Sigmoid colon (tissue), 6 donors: ENCODE measurements at regions not wholly inside any gene's neighbourhood (a gene's known extent, or its start where the extent isn't known, plus 50 kb on each side); places are given as distances from the start of the nearest gene placed in this dataset.
"Not testable (repeated sequence)": the region's sequence is repeated elsewhere in the genome, so short reads cannot be mapped to it uniquely, and the experiment has no call there.

Source experiments
- DNase-seq: peaks from one replicate; pipeline ENCODE4 v3.0.0-alpha.2; 2019
- H3K27ac ChIP-seq, 4 donors: fragments of 200-600 bp; sonication (generic); one replicate each; pipeline ENCODE4 v1.5.1; 2016 to 2019; ENCODE audit warnings: mild to moderate bottlenecking in 1 of 4
- H3K27me3 ChIP-seq, 3 donors: fragments of 200-600 bp; sonication (generic); one replicate each; pipeline ENCODE4 v1.5.1; 2019; ENCODE audit warnings: mild to moderate bottlenecking in 1 of 3
- H3K36me3 ChIP-seq, 4 donors: fragments of 200-600 bp; sonication (generic); one replicate each; pipeline ENCODE4 v1.5.1; 2016 to 2019
- H3K4me1 ChIP-seq, 4 donors: fragments of 200-600 bp; sonication (generic); one replicate each; pipeline ENCODE4 v1.5.1; 2017 to 2019
- H3K4me3 ChIP-seq, 4 donors: fragments of 200-600 bp; sonication (generic); one replicate each; pipeline ENCODE4 v1.5.1; 2017 to 2019; ENCODE audit warnings: mild to moderate bottlenecking in 2 of 4, moderate library complexity in 1 of 4
- H3K9me3 ChIP-seq, 4 donors: fragments of 200-600 bp in 3 of 4; sonication (generic) in 3 of 4; one replicate each; pipeline versions ENCODE4 v1.5.1 to v1.6.1; 2013 to 2019
- EP300 ChIP-seq, 4 donors: sonication (generic); formaldehyde crosslinking; IDR thresholded peaks; one replicate each; pipeline ENCODE4 v1.6.1; 2017; ENCODE audit warnings: antibody characterized with exemption in 4 of 4
- POLR2A ChIP-seq, 2 donors: fragments of 450-650 bp; IDR thresholded peaks; one replicate each; pipeline ENCODE4 v1.6.1; 2016; ENCODE audit warnings: antibody characterized with exemption in 2 of 2, mild to moderate bottlenecking in 2 of 2, moderate library complexity in 2 of 2
- POLR2AphosphoS5 ChIP-seq, 4 donors: sonication (generic); formaldehyde crosslinking; IDR thresholded peaks; one replicate each; pipeline ENCODE4 v1.6.1; 2017; ENCODE audit warnings: antibody characterized with exemption in 4 of 4
- WGBS, 2 donors: extraction: QIAGEN DNeasy Blood & Tissue Kit; methylation state at CpG; one replicate each; pipeline ENCODE4 v1.1.7; 2013; 5-methylcytosine and 5-hydroxymethylcytosine counted together
- intact Hi-C: fragments of 100-400 bp; cut with DNase I; formaldehyde crosslinking; loops from one replicate; pipeline ENCODE4 v1.15.1; 2023
- TF ChIP-seq, protein P1 (sequence below), 4 experiments: fragments of 450-650 bp in 3 of 4; fragments of 200-600 bp in 1 of 4; IDR thresholded peaks; one replicate each; pipeline ENCODE4 v1.5.1; 2016 to 2019; ENCODE audit warnings: antibody characterized with exemption in 4 of 4, mild to moderate bottlenecking in 3 of 4, moderate library complexity in 2 of 4
- donor health status: healthy with polysubstance abuse.
- donor health status: healthy.

- no peak for TF ChIP-seq EP300 (IDR thresholded peaks at IDR 0.05)
- TF ChIP-seq, protein P1, sequence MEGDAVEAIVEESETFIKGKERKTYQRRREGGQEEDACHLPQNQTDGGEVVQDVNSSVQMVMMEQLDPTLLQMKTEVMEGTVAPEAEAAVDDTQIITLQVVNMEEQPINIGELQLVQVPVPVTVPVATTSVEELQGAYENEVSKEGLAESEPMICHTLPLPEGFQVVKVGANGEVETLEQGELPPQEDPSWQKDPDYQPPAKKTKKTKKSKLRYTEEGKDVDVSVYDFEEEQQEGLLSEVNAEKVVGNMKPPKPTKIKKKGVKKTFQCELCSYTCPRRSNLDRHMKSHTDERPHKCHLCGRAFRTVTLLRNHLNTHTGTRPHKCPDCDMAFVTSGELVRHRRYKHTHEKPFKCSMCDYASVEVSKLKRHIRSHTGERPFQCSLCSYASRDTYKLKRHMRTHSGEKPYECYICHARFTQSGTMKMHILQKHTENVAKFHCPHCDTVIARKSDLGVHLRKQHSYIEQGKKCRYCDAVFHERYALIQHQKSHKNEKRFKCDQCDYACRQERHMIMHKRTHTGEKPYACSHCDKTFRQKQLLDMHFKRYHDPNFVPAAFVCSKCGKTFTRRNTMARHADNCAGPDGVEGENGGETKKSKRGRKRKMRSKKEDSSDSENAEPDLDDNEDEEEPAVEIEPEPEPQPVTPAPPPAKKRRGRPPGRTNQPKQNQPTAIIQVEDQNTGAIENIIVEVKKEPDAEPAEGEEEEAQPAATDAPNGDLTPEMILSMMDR (IDR thresholded peaks at IDR 0.05) = no peak
- no peak for TF ChIP-seq POLR2AphosphoS5 (IDR thresholded peaks at IDR 0.05)
- no peak for TF ChIP-seq POLR2A (IDR thresholded peaks at IDR 0.05)
- no peaks in the 10 kb centered on the region for H3K4me1 ChIP-seq
- no peak overlapping the region for H3K27ac ChIP-seq
- no peak for DNase-seq
- H3K4me3 ChIP-seq = no peak overlapping the region
- no peaks in the 10 kb centered on the region for H3K27me3 ChIP-seq
- no peaks in the 10 kb centered on the region for H3K36me3 ChIP-seq
- H3K9me3 ChIP-seq = peaks cover 0 to 5% (median 2%) of the 10 kb centered on the region in 4 donors
- intact Hi-C loops = no loop called here
- WGBS, 2 donors = 51 to 69% methylated on average over 2 of the region's 2 CpGs
These were observed 242.1 kb upstream of the GJE1 start for GRCh38 chr6:141890661-141891060.

- TF ChIP-seq POLR2AphosphoS5 (IDR thresholded peaks at IDR 0.05) (no peak), EP300 (IDR thresholded peaks at IDR 0.05) (no peak), POLR2A (IDR thresholded peaks at IDR 0.05) (no peak)
- TF ChIP-seq, protein P1 (IDR thresholded peaks at IDR 0.05) = no peak
- H3K27me3 ChIP-seq = no peaks in the 10 kb centered on the region
- no peaks in the 10 kb centered on the region for H3K4me1 ChIP-seq
- no peak overlapping the region for H3K4me3 ChIP-seq
- intact Hi-C loops = no loop called here
- 90 to 94% methylated on average over 2 of the region's 2 CpGs for WGBS, 2 donors
- H3K36me3 ChIP-seq = no peaks in the 10 kb centered on the region
- peaks cover 0 to 12% (median 2%) of the 10 kb centered on the region in 4 donors for H3K9me3 ChIP-seq
- H3K27ac ChIP-seq = no peak overlapping the region
- no peak for DNase-seq
These were observed 247.9 kb upstream of the GJE1 start for GRCh38 chr6:141884850-141885249.

DNA sequence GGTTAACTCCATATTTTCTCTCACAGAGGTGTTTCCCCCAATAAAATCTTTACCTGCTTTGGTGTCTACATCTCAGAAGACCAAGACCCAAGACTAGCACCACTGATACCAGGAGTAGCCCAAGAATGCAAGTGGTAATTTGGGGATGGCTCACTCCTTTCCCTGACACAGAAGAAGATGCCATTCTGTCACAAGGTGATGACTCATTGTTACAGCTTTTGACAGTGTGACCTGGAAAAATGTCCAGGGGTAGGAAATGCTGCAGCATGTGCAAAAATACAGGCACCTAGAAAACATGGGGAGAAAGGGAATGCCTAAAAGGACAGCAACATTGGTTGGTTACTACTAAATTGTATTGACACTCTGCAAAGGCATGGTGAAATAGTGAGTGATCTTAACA is 254.0 kb upstream of the GJE1 start:
- Histone ChIP-seq H3K27me3 (no peaks in the 10 kb centered on the region), H3K36me3 (no peaks in the 10 kb centered on the region), H3K4me1 (no peaks in the 10 kb centered on the region), H3K4me3 (no peak overlapping the region), H3K27ac (no peak overlapping the region), H3K9me3 (peaks cover 0 to 7% (median 0%) of the 10 kb centered on the region in 4 donors)
- intact Hi-C loops = no loop called here
- TF ChIP-seq POLR2AphosphoS5 (IDR thresholded peaks at IDR 0.05) (no peak), POLR2A (IDR thresholded peaks at IDR 0.05) (no peak)
- no peak for DNase-seq

DNA sequence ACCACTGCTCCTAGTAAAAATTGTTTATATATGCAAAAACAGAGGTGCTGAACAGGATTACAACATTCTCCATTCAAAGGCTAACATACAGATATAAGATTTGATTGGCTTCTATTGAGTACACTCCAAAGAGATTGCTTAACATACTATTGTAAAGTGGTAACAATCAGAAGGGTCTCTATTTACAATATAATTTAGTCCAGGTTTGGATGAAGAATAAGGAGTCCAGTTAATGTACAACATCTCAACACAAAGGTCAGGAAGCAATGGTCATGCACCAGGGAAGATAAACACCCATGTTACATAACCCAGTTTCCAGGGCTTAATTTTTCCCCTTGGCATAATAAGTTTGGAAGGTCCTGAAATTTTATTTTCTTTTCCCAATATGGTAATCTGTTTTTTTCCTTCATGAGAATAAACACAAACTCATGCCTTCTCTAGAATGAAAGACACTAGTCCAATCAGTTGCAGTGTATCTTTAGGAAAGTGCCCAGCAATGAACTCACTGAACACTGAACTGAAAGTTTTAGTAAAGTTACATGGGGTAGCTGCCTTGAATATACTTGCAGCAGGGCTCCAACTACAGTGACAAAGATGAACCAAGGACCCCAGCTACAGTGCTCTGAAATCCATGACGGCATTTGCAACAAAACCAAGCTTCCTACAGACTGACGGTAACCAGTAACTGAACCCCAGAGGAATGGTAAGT is 255.3 kb upstream of the GJE1 start:
- H3K9me3 ChIP-seq = peaks cover 0 to under 1% (median 0%) of the 10 kb centered on the region in 4 donors
- H3K4me1 ChIP-seq = no peaks in the 10 kb centered on the region
- TF ChIP-seq, protein P1 (IDR thresholded peaks at IDR 0.05) = no peak
- TF ChIP-seq POLR2A (IDR thresholded peaks at IDR 0.05) = no peak
- no peak for TF ChIP-seq POLR2AphosphoS5 (IDR thresholded peaks at IDR 0.05)
- TF ChIP-seq EP300 (IDR thresholded peaks at IDR 0.05) = no peak
- H3K27me3 ChIP-seq = no peaks in the 10 kb centered on the region
- intact Hi-C loops = no loop called here
- H3K27ac ChIP-seq = no peak overlapping the region
- no peak overlapping the region for H3K4me3 ChIP-seq
- DNase-seq = no peak
- WGBS, 2 donors = 88 to 93% methylated on average over 2 of the region's 2 CpGs
- H3K36me3 ChIP-seq = no peaks in the 10 kb centered on the region

DNA sequence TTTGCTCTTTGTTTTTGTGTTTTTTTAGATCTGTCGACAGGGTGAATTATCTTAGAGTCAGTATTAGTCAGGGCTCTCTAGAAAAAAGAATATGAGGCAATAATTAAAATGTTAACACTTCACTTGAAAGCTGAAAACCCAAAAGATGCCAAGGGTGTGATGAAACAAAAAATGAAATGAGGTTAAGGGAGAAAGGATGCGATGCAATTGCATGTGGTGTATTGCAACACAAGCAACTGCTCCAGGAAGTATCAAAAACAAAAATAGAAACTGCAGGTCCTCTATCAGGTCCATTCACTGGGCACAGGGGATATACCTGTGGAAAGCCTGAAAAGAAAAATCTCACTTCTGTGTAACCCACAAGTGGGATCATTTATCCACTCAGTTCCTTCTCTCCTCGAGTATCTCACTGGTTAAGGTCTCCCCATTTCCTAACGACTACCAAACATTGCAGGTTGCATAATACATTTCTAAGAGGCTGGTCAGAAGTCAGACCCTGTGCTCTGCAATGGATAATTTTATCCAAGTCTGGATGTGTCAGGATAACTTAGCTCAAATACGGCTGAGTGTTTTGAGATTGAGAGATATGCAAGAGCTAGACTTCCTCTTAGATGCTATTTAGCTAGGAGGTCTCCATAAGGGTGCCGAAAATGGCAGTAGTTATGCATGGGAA is 257.7 kb upstream of the GJE1 start:
- H3K9me3 ChIP-seq = no peaks in the 10 kb centered on the region
- no peak overlapping the region for H3K27ac ChIP-seq
- no peaks in the 10 kb centered on the region for H3K36me3 ChIP-seq
- H3K27me3 ChIP-seq = no peaks in the 10 kb centered on the region
- no peak for DNase-seq
- H3K4me3 ChIP-seq = no peak overlapping the region
- TF ChIP-seq POLR2AphosphoS5 (IDR thresholded peaks at IDR 0.05) (no peak), EP300 (IDR thresholded peaks at IDR 0.05) (no peak), POLR2A (IDR thresholded peaks at IDR 0.05) (no peak)
- TF ChIP-seq, protein P1 (IDR thresholded peaks at IDR 0.05) = no peak
- intact Hi-C loops = no loop called here
- no peaks in the 10 kb centered on the region for H3K4me1 ChIP-seq
- WGBS, 2 donors = 73 to 75% methylated on average over 6 of the region's 6 CpGs

GRCh38 chr6:141869509-141869908 is 263.2 kb upstream of the GJE1 start:
- H3K4me3 ChIP-seq, H3K27ac ChIP-seq, H3K4me1 ChIP-seq, H3K9me3 ChIP-seq, H3K27me3 ChIP-seq, DNase-seq, H3K36me3 ChIP-seq, intact Hi-C loops: not testable (repeated sequence)
- WGBS, 2 donors = 60 to 76% methylated on average over 2 of the region's 2 CpGs
